HCT116 (cell line): ENCODE measurements at regions not wholly inside any gene's neighbourhood (a gene's known extent, or its start where the extent isn't known, plus 50 kb on each side); places are given as distances from the start of the nearest gene placed in this dataset.
A peak's percentile ranks its signal among the peaks of the same experiment; 100 is the strongest.
"Not testable (repeated sequence)": the region's sequence is repeated elsewhere in the genome, so short reads cannot be mapped to it uniquely, and the experiment has no call there.

ENCODE experiments used
- ATAC-seq: fragments of 200-7000 bp; cut with Tn5 transposase; 2 replicates; pipeline ENCODE4 v1.9.1; 2020; ENCODE audit warnings: mild to moderate bottlenecking, moderate library complexity
- BruUV-seq: library from RNA; stranded (reverse); fragments of 400-500 nt; replicated peaks from 2 replicates; lab custom pipeline; 2021; lab: Mats Ljungman, UMichigan
- CTCF ChIA-PET: fragments of 300-600 bp; sonication (Branson Sonifier 250); formaldehyde crosslinking; loops from one replicate; lab custom pipeline; 2021; ENCODE audit warnings: antibody characterized with exemption; lab: Charles Lee
- POLR2A ChIA-PET: fragments of 300-600, 350-600 bp; sonication (Branson Sonifier 250); formaldehyde crosslinking; loops from one replicate; lab custom pipeline; 2021; ENCODE audit warnings: antibody characterized with exemption; lab: Charles Lee
- RAD21 ChIA-PET, 2 experiments: fragments of 300-600 bp; sonication (Branson Sonifier 250); formaldehyde crosslinking; loops; one replicate each; lab custom pipeline; 2023; ENCODE audit warnings: low total read pairs in 2 of 2; ENCODE audit not compliant: uncharacterized antibody in 2 of 2, unreplicated experiment in 2 of 2, low non-redundant PET in 1 of 2; lab: Charles Lee
- DNase-seq: peaks from one replicate; pipeline ENCODE4 v3.0.0-alpha.2; 2010; ENCODE audit warnings: low read depth, low spot score
- H2AFZ ChIP-seq: fragments of 200-600 bp; shearing (Covaris generic), sonication (generic); 2 replicates; pipeline ENCODE4 v1.6.1; 2017; ENCODE audit warnings: low read depth, mixed run types, mixed read lengths, antibody characterized with exemption, low read length; ENCODE audit not compliant: poor library complexity, severe bottlenecking
- H3K27ac ChIP-seq: 2 replicates; pipeline ENCODE4 v1.5.1; 2012; ENCODE audit warnings: low read depth, low read length
- H3K27me3 ChIP-seq: fragments of 200-600 bp; sonication (generic); 2 replicates; pipeline ENCODE4 v1.6.1; 2016; ENCODE audit warnings: mixed run types, low read length, mixed read lengths; ENCODE audit not compliant: insufficient read depth
- H3K36me3 ChIP-seq, 2 experiments: fragments of 200-500 bp in 1 of 2; fragments of 200-600 bp in 1 of 2; sonication (Bioruptor generic) in 1 of 2; sonication (generic) in 1 of 2; 2 replicates each; pipeline versions ENCODE4 v1.5.1 to v1.6.1; 2014 to 2016; ENCODE audit warnings: low read length in 2 of 2, inconsistent platforms in 1 of 2, mixed read lengths in 1 of 2, mixed run types in 1 of 2; ENCODE audit not compliant: insufficient read depth in 2 of 2, control insufficient read depth in 1 of 2
- H3K4me1 ChIP-seq, 2 experiments: fragments of 200-600 bp in 1 of 2; sonication (generic) in 1 of 2; 2 replicates each; pipeline versions ENCODE4 v1.5.1 to v1.6.1; 2012 to 2017; ENCODE audit warnings: low read length in 2 of 2, inconsistent platforms in 1 of 2, mild to moderate bottlenecking in 1 of 2, mixed read lengths in 1 of 2, mixed run types in 1 of 2, moderate library complexity in 1 of 2; ENCODE audit not compliant: insufficient read depth in 2 of 2, control insufficient read depth in 1 of 2
- H3K4me2 ChIP-seq: fragments of 200-600 bp; sonication (generic); 2 replicates; pipeline ENCODE4 v1.6.1; 2017; ENCODE audit warnings: mixed run types, low read length, mixed read lengths
- H3K4me3 ChIP-seq, 2 experiments: fragments of 200-600 bp in 1 of 2; sonication (generic) in 1 of 2; replicated peaks in 1 of 2; 2 replicates each; pipeline ENCODE4 v1.5.1; 2011 to 2016; ENCODE audit warnings: low read length in 2 of 2, control low read depth in 1 of 2, low read depth in 1 of 2, mild to moderate bottlenecking in 1 of 2, mixed read lengths in 1 of 2, mixed run types in 1 of 2
- H3K79me2 ChIP-seq: fragments of 200-600 bp; sonication (generic); 2 replicates; pipeline ENCODE4 v1.6.1; 2017; ENCODE audit warnings: mild to moderate bottlenecking, mixed run types, low read length, moderate library complexity, mixed read lengths; ENCODE audit not compliant: insufficient read depth
- H3K9ac ChIP-seq: fragments of 200-600 bp; sonication (generic); 2 replicates; pipeline ENCODE4 v1.6.1; 2016; ENCODE audit warnings: low read length, mixed read lengths
- H3K9me2 ChIP-seq: fragments of 200-600 bp; sonication (generic), shearing (Covaris generic); 2 replicates; pipeline ENCODE4 v1.6.1; 2017; ENCODE audit warnings: mixed run types, mild to moderate bottlenecking, moderate library complexity; ENCODE audit not compliant: insufficient read depth
- H3K9me3 ChIP-seq, 2 experiments: fragments of 200-500 bp in 1 of 2; fragments of 200-600 bp in 1 of 2; sonication (Bioruptor generic) in 1 of 2; sonication (generic) in 1 of 2; 2 replicates each; pipeline ENCODE4 v1.6.1; 2014 to 2017; ENCODE audit warnings: low read length in 2 of 2, mixed read lengths in 2 of 2, inconsistent platforms in 1 of 2, low read depth in 1 of 2, mild to moderate bottlenecking in 1 of 2, mixed run types in 1 of 2, moderate library complexity in 1 of 2; ENCODE audit not compliant: control insufficient read depth in 1 of 2, insufficient read depth in 1 of 2
- H4K20me1 ChIP-seq: fragments of 200-600 bp; sonication (generic), shearing (Covaris generic); 2 replicates; pipeline ENCODE4 v1.6.1; 2017; ENCODE audit warnings: mixed run types, mild to moderate bottlenecking, moderate library complexity; ENCODE audit not compliant: insufficient read depth
- intact Hi-C: fragments of 100-400 bp; cut with micrococcal nuclease; formaldehyde crosslinking; loops from 2 replicates; pipeline ENCODE4 v1.10.0; 2022

DNA sequence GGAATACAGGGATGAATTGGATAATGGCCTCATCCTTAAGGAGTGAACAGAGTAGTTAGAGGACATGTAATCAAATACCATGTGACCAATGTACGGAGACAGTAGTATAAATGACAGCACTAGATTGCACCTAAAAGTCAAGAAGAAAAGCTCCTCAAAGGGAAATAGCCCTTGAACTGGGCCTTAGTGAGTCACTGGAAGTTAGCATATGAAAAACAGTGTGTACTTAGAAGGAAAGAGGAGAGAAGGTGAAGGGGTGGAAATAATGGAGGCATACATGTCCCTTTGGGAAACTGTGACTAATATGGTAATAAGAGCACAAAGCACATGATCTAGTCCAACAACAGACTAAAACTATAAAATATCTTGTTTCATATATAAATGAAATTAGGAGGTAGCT lies 84.9 kb upstream of the FAM25C start:
- H3K36me3 ChIP-seq, H3K4me2 ChIP-seq, CTCF ChIA-PET, H3K27me3 ChIP-seq, H3K27ac ChIP-seq, ATAC-seq, H3K9me3 ChIP-seq, H4K20me1 ChIP-seq, H3K79me2 ChIP-seq, H2AFZ ChIP-seq, POLR2A ChIA-PET, H3K9ac ChIP-seq, BruUV-seq, H3K4me3 ChIP-seq, DNase-seq, H3K9me2 ChIP-seq, RAD21 ChIA-PET, H3K4me1 ChIP-seq, intact Hi-C loops: not testable (repeated sequence)

DNA sequence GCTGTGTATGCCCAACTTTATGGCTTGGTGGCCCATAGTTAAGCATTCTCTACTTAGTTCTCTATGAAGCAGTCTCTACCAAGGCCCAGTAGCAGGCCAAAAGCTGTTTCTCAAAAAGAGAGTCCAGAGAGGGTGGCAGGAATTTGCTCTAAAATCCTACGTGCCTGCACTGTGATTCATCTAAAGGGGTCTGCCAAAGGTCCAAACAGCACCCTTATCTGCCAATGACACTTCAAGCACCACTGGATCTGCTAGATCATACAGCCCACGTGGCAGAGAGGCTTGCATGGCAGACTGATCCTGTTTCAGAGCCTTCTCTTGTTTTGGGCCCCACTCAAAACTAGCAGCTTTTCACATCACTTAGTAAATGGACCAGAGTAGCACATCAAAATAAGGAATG lies 71.6 kb upstream of the FAM25C start:
- RAD21 ChIA-PET, result not testable (repeated sequence)

DNA sequence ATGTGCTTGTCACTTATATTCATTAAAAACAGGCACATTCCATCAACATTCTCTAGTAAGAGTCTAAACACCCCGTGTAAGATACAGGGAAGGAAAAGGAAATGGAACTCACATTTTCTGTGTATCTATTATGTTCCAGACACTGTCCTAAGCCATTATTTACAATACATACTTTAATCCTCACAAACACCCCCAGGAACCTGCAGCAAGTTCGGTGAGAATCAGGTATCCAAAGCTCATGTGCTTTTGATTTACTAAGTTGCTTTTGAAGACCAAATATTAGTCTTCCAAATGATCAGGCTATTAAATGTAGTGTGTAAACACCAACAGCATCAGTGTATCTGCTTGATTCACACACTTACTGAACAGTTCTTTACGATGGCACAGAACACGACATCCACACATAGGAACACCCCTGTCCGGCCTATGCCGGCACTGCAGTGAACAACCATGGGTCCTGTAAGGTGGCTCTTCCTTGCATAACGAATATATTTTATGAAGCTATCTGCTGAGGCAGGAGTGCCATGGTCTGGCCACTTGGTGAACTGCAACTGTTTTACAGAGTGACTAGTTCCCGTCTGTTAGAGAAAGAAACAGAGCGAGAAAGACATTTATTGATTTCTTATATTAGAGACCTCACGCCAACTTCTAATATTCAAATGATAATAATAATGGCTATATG lies 64.5 kb upstream of the FAM25C start:
- peak; percentile 100 for ATAC-seq
- DNase-seq, RAD21 ChIA-PET, BruUV-seq, H3K4me3 ChIP-seq, H3K9me2 ChIP-seq, H4K20me1 ChIP-seq, H2AFZ ChIP-seq, H3K4me1 ChIP-seq, H3K9ac ChIP-seq, H3K9me3 ChIP-seq, CTCF ChIA-PET, H3K27me3 ChIP-seq, H3K79me2 ChIP-seq, intact Hi-C loops, H3K36me3 ChIP-seq, H3K27ac ChIP-seq, H3K4me2 ChIP-seq, POLR2A ChIA-PET: not testable (repeated sequence)

More for the DNA sequence above, 71.6 kb upstream of the FAM25C start:
- H3K9me3 ChIP-seq, CTCF ChIA-PET, H3K4me3 ChIP-seq, BruUV-seq, H3K4me2 ChIP-seq, H3K9ac ChIP-seq, H3K27ac ChIP-seq, H3K79me2 ChIP-seq, POLR2A ChIA-PET, H3K4me1 ChIP-seq, H3K27me3 ChIP-seq, DNase-seq, H3K9me2 ChIP-seq, ATAC-seq, H4K20me1 ChIP-seq, H3K36me3 ChIP-seq, H2AFZ ChIP-seq, intact Hi-C loops: not testable (repeated sequence)

DNA sequence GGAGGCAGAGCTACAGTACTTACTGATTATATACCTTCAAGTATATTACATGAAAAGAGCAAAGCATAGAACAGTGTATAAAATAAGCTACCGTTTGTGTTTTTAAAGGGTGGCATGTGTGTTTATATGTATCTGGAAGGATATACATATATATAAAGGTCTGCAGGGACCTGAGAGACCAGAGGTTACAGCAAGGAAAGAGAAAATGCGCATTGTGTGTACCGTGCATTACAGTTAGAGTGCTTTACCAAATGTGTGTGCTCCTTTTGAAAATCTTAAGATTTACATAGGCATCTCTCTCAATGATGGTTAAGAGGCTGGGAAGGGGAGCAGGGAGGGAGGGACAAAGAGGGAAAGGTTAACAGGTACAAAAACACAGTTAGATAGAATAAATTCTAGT lies 55.8 kb upstream of the FAM25C start:
- H3K9me2 ChIP-seq, H2AFZ ChIP-seq, intact Hi-C loops, BruUV-seq, H3K9me3 ChIP-seq, H3K36me3 ChIP-seq, POLR2A ChIA-PET, CTCF ChIA-PET, RAD21 ChIA-PET, DNase-seq, H3K4me2 ChIP-seq, H3K27me3 ChIP-seq, H3K4me1 ChIP-seq, H3K79me2 ChIP-seq, ATAC-seq, H3K27ac ChIP-seq, H3K9ac ChIP-seq, H3K4me3 ChIP-seq, H4K20me1 ChIP-seq: not testable (repeated sequence)
